HG03159 (cell line): ENCODE measurements at regions not wholly inside any gene's neighbourhood (a gene's known extent, or its start where the extent isn't known, plus 50 kb on each side); places are given as distances from the start of the nearest gene placed in this dataset.

Experiments
- ATAC-seq: cut with Tn5 transposase; IDR thresholded peaks from one replicate; pipeline ENCODE4 v1.9.1; 2021; ENCODE audit warnings: mild to moderate bottlenecking, moderate library complexity; ENCODE audit not compliant: unreplicated experiment

GRCh38 chr3:118262800-118263402, 771.7 kb downstream of the IGSF11 start:
- no peak for ATAC-seq

- ATAC-seq = no peak
Observed at GRCh38 chr3:118267588-118267987, 767.1 kb downstream of the IGSF11 start.

- ATAC-seq = no peak
Observed at GRCh38 chr3:118269537-118270125, 765.0 kb downstream of the IGSF11 start.

GRCh38 chr3:118272991-118273390, 761.7 kb downstream of the IGSF11 start:
- no peak for ATAC-seq

- ATAC-seq = no peak
Observed at GRCh38 chr3:118277814-118278213, 756.8 kb downstream of the IGSF11 start.

- ATAC-seq = no peak
Observed at GRCh38 chr3:118292841-118293240, 741.8 kb downstream of the IGSF11 start.

- no peak for ATAC-seq
Observed at GRCh38 chr3:118298133-118298532, 736.5 kb downstream of the IGSF11 start.

GRCh38 chr3:118304557-118304956, 730.1 kb downstream of the IGSF11 start:
- ATAC-seq = no peak

- ATAC-seq = no peak
Observed at GRCh38 chr3:118332699-118333098, 701.9 kb downstream of the IGSF11 start.

GRCh38 chr3:118337649-118338048, 697.0 kb downstream of the IGSF11 start:
- ATAC-seq = no peak

GRCh38 chr3:118347396-118348168, 687.1 kb downstream of the IGSF11 start:
- no peak for ATAC-seq

- ATAC-seq = no peak
Observed at GRCh38 chr3:118348169-118348557, 686.5 kb downstream of the IGSF11 start.

- no peak for ATAC-seq
Observed at GRCh38 chr3:118354556-118354955, 680.1 kb downstream of the IGSF11 start.

- ATAC-seq = no peak
Observed at GRCh38 chr3:118369892-118370491, 664.7 kb downstream of the IGSF11 start.

GRCh38 chr3:118380576-118380975, 654.1 kb downstream of the IGSF11 start:
- ATAC-seq = no peak

GRCh38 chr3:118396491-118396890, 638.2 kb downstream of the IGSF11 start:
- ATAC-seq = no peak

- no peak for ATAC-seq
Observed at GRCh38 chr3:118400086-118400485, 634.6 kb downstream of the IGSF11 start.

- ATAC-seq = no peak
Observed at GRCh38 chr3:118400886-118401285, 633.8 kb downstream of the IGSF11 start.

GRCh38 chr3:118401887-118402286, 632.8 kb downstream of the IGSF11 start:
- no peak for ATAC-seq

- ATAC-seq = no peak
Observed at GRCh38 chr3:118402971-118403370, 631.7 kb downstream of the IGSF11 start.

- ATAC-seq = no peak
Observed at GRCh38 chr3:118406562-118406961, 628.1 kb downstream of the IGSF11 start.

GRCh38 chr3:118408431-118408830, 626.2 kb downstream of the IGSF11 start:
- ATAC-seq = no peak
